CD4-positive, alpha-beta T cell treated with Interleukin-1 beta for 1 hour (primary cell): ENCODE measurements at regions not wholly inside any gene's neighbourhood (a gene's known extent, or its start where the extent isn't known, plus 50 kb on each side); places are given as distances from the start of the nearest gene placed in this dataset.

Experiments
- DNase-seq, 2 donors: peaks; one replicate each; pipeline ENCODE4 v3.0.0-alpha.2; 2020 to 2022

DNA sequence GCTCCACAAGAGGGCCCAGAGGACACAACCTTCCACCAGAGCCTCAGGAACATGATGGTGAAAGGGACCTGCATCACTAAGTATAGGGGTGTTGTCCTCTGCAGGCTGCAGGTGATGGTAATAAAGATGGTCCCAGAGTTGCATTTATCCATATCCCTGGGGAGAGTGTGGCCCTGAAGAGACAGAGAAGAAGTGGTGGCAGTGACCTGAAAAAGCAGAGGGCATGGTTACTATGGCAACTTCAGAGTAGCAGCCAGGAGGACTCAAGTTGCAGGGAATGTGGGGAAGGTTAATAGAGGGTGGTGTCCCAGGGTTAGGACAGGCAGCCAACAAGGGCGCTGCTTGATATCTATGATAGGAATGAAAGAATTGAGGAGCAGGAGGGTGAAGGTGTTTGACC, 57.1 kb downstream of the HLA-A start:
- no peak for DNase-seq

DNA sequence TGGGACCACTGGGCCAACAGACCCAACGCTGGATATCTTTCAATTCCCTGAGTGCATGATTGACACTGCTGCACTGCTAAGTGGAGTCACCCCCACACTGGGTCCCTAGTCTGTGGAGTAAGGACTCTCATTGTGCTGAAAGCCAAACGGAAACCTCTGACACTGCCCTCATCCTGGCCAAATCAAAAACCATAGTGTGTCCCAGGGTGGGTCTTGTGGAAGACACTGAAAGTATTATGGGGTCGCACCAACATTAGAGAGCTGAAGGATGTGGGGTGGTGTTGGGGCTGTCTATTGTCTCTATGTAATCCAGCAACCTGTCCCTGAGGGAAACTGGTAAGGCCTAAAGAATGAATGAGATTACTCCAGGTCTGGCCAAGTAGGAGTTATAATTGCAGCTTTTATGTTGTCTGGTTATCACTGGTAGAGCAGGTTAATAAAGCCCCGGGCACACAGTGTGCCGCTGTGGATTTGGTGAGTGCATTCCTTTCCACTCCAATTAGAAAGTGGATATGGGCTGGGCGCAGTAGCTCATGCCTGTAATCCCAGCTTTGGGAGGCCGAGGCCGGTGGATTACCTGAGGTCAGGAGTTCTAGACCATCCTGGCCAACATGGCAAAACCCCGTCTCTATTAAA, 57.9 kb downstream of the HLA-A start:
- DNase-seq, result no peak

DNA sequence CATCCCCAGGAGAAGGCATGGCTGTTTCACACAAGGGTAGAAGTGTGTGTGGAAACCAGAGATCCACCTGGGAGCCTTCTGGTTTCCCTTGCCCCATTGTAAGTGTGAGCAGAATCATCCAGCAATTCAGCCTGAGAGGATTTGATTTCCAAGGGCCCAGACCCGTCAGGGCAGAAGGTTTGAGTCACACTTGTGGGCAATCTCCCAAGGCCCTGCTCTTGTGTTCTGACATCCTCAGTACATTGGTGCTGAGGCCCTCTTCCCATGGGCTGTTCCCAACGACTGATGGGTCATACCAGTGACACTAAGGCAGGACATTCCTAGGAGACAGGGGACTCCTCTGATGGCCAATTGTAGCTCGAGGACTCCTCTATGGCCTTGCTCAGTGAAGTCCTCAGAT, 58.2 kb upstream of the POLR1H start:
- DNase-seq, result no peak

DNA sequence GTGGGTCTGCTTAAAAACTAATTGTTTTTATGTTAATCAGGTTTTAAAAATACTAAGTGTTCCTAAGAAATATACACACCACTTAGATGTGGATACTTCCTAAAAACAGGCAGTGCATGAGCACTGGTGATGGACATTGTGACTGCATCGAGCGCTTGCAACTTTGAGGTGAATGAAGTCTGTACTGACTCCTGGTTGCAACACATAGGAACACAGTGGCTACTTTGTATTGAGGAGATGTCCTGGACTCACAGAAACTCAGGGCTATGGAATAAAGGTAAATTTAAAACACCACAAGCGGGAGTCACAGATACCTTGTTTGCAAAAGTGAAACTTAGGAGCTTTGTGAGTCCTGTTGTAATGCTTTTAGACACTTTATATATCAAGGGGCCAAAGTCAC, 55.6 kb upstream of the POLR1H start:
- DNase-seq, result no peak

DNA sequence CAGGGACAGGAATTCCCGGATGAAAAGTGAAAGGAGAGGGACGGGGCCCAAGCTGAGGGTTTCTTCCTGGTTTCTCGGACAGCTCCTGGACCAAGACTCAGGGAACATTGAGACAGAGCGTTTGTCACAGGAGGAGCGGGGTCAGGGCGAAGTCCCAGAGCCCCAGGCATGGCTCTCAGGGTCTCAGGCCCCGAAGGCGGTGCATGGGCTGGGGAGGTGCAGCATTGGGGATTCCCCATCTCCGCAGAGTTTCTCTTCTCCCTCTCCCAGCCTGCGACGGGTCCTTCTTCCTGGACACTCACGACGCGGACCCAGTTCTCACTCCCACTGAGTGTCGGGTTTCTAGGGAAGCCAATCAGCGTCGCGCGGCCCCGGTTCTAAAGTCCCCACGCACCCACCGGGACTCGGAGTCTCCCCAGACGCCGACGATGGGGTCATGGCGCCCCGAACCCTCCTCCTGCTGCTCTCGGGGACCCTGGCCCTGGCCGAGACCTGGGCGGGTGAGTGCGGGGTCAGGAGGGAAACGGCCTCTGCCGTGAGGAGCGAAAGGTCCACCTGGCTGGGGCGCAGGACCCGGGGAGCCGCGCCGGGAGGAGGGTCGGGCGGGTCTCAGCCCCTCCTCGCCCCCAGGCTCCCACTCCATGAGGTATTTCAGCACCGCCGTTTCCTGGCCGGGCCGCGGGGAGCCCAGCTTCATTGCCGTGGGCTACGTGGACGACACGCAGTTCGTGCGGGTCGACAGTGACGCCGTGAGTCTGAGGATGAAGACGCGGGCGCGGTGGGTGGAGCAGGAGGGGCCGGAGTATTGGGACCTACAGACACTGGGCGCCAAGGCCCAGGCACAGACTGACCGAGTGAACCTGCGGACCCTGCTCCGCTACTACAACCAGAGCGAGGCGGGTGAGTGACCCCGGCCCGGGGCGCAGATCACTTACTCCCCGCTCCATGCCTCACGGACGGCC, 54.6 kb upstream of the POLR1H start:
- peak in 1 of 2 donors; percentile 13 for DNase-seq

DNA sequence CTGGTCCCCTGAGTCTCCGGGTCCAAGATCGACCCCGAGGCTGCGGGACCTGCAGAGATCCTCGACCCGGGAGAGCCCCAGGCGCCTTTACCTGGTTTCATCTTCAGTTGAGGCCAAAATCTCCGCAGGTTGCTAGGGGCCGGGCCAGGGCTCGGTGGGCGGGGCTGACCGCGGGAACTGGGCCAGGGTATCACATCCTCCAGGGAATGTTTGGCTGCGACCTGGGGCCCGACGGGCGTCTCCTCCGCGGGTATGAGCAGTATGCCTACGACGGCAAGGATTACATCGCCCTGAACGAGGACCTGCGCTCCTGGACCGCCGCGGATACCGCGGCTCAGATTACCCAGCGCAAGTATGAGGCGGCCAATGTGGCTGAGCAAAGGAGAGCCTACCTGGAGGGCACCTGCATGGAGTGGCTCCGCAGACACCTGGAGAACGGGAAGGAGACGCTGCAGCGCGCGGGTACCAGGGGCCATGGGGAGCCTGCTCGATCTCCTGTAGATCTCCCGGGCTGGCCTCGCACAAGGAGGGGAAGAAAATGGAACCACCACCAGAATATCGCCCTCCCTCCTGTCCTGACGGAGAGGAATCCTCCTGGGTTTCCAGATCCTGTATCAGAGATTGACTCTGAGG, 53.8 kb upstream of the POLR1H start:
- DNase-seq, result peak in 1 of 2 donors; percentile 8

DNA sequence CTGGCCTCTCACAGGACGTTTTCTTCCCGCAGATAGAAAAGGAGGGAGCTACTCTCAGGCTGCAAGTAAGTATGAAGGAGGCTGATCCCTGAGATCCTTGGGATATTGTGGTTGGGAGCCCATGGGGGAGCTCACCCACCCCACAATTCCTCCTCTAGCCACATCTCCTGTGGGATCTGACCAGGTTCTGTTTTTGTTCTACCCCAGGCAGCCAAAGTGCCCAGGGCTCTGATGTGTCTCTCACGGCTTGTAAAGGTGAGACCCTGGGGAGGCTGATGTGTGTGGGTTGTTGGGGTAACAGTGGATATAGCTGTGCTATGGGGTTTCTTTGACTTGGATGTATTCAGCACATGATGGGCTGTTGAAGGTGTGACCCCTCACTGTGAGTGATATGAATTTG, 52.0 kb upstream of the POLR1H start:
- no peak for DNase-seq
